ENCODE measurements at regions not wholly inside any gene's neighbourhood (a gene's known extent, or its start where the extent isn't known, plus 50 kb on each side); places are given as distances from the start of the nearest gene placed in this dataset.
"Not testable (repeated sequence)": the region's sequence is repeated elsewhere in the genome, so short reads cannot be mapped to it uniquely, and the experiment has no call there.

GRCh38 chr21:31449921-31450535, 106.0 kb upstream of the TIAM1 start:
- DNase-seq = no peak

GRCh38 chr21:31448496-31448895, 104.4 kb upstream of the TIAM1 start:
- no peak for DNase-seq

GRCh38 chr21:31447505-31447904, 103.4 kb upstream of the TIAM1 start:
- DNase-seq = no peak

GRCh38 chr21:31446226-31446855, 102.3 kb upstream of the TIAM1 start:
- peak; percentile 76 for DNase-seq

- no peak for DNase-seq
Measured at GRCh38 chr21:31445137-31445536, 101.1 kb upstream of the TIAM1 start.

GRCh38 chr21:31443736-31444521, 99.9 kb upstream of the TIAM1 start:
- DNase-seq = peak; percentile 44

GRCh38 chr21:31442339-31442738, 98.3 kb upstream of the TIAM1 start:
- DNase-seq = no peak

- no peak for DNase-seq
Measured at GRCh38 chr21:31429506-31429905, 85.4 kb upstream of the TIAM1 start.

GRCh38 chr21:31426235-31426797, 82.3 kb upstream of the TIAM1 start:
- no peak for DNase-seq

GRCh38 chr21:31425138-31425537, 81.1 kb upstream of the TIAM1 start:
- DNase-seq = no peak

GRCh38 chr21:31424058-31424457, 80.0 kb upstream of the TIAM1 start:
- DNase-seq = no peak

GRCh38 chr21:31420988-31421387, 76.9 kb upstream of the TIAM1 start:
- no peak for DNase-seq

- no peak for DNase-seq
Measured at GRCh38 chr21:31420354-31420753, 76.3 kb upstream of the TIAM1 start.

- DNase-seq = no peak
Measured at GRCh38 chr21:31418377-31419001, 74.4 kb upstream of the TIAM1 start.

- DNase-seq = not testable (repeated sequence)
Measured at GRCh38 chr21:31417214-31417613, 73.2 kb upstream of the TIAM1 start.

- DNase-seq = no peak
Measured at GRCh38 chr21:31416465-31416864, 72.4 kb upstream of the TIAM1 start.

GRCh38 chr21:31414263-31415000, 70.4 kb upstream of the TIAM1 start:
- no peak for DNase-seq

- no peak for DNase-seq
Measured at GRCh38 chr21:31413698-31414097, 69.6 kb upstream of the TIAM1 start.

- DNase-seq = peak; percentile 51
Measured at GRCh38 chr21:31410499-31411131, 66.6 kb upstream of the TIAM1 start.

GRCh38 chr21:31409831-31410487, 65.9 kb upstream of the TIAM1 start:
- DNase-seq = no peak

GRCh38 chr21:31408301-31409088, 64.4 kb upstream of the TIAM1 start:
- DNase-seq = no peak
